ENCODE measurements at regions not wholly inside any gene's neighbourhood (a gene's known extent, or its start where the extent isn't known, plus 50 kb on each side); places are given as distances from the start of the nearest gene placed in this dataset.
"Not testable (repeated sequence)": the region's sequence is repeated elsewhere in the genome, so short reads cannot be mapped to it uniquely, and the experiment has no call there.

DNA sequence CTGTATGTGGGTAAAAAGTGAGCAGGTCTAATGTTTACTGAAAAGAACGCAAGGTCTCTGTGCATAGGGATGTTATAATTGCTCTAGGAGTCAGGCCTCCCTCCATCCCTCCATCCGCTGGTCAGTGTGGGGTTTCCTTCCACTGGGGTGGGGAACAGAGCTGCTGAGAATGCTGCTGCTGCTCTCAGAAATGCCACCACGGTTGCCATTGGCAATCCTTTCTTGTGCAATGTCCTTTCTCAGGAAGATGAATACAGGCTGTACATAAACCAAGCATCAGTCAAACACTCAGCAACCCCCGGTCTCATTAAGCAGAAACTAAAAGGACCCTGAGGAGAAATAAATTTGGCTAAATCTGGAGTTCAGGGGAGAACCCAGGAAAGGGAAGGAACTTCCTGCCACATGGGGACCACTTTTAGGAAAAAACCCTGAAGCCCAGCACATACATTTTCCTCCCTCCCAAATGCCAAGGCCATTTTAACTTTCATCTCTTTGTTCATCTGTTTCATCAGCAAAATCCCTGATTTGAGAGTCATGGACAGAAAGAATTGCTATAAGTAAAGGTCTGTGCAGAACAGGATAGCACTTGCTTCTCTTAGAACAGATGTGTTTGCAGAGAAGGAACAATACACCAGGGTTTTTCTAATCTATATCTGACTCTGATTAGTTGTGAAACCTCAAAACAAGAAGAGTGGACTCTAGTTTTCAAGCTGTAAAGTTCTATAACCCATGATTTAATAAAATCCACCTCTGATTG is 70.4 kb upstream of the SLC1A3 start:
- Histone ChIP-seq H3K4me3 (no peak overlapping the region), H3K27ac (no peak overlapping the region), H3K9me3 (ENCODE audit: low read depth) (no peaks in the 10 kb centered on the region), H3K27me3 (no peaks in the 10 kb centered on the region), H3K36me3 (no peaks in the 10 kb centered on the region), H3K4me1 (ENCODE audit: low read depth) (no peaks in the 10 kb centered on the region)
- TF ChIP-seq, protein P1, sequence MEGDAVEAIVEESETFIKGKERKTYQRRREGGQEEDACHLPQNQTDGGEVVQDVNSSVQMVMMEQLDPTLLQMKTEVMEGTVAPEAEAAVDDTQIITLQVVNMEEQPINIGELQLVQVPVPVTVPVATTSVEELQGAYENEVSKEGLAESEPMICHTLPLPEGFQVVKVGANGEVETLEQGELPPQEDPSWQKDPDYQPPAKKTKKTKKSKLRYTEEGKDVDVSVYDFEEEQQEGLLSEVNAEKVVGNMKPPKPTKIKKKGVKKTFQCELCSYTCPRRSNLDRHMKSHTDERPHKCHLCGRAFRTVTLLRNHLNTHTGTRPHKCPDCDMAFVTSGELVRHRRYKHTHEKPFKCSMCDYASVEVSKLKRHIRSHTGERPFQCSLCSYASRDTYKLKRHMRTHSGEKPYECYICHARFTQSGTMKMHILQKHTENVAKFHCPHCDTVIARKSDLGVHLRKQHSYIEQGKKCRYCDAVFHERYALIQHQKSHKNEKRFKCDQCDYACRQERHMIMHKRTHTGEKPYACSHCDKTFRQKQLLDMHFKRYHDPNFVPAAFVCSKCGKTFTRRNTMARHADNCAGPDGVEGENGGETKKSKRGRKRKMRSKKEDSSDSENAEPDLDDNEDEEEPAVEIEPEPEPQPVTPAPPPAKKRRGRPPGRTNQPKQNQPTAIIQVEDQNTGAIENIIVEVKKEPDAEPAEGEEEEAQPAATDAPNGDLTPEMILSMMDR (IDR thresholded peaks at IDR 0.05; ENCODE audit: low read depth, low read length) = no peak
- peak in 1 of 2 donors; percentile 13 for DNase-seq (ENCODE audit: low read depth in 1 of 2, low spot score in 1 of 2)

DNA sequence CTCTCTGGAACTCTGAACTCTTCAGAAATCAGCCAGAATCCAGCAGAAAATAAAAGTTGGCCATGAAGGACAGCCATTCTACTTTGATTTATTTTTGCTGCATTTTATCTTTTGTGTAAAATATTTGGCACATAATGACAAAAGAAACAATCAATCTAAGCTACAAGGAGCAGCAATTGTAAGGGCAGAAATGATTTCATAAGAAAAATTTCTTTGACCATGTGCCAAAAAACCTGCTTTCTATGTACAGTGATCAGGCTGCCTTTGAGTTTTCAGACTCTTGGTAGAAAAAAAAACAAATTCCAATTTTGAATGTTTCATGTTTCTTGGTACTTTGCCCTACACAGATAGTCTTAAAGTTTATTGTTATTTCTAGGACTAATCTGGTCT is 69.8 kb upstream of the SLC1A3 start:
- TF ChIP-seq, protein P1 (IDR thresholded peaks at IDR 0.05; ENCODE audit: low read depth, low read length) = no peak
- Histone ChIP-seq H3K4me1 (ENCODE audit: low read depth) (no peaks in the 10 kb centered on the region), H3K36me3 (no peaks in the 10 kb centered on the region), H3K4me3 (no peak overlapping the region), H3K27ac (no peak overlapping the region), H3K9me3 (ENCODE audit: low read depth) (no peaks in the 10 kb centered on the region), H3K27me3 (no peaks in the 10 kb centered on the region)
- DNase-seq (ENCODE audit: low read depth in 1 of 2, low spot score in 1 of 2) = peak in 1 of 2 donors; percentile 42

DNA sequence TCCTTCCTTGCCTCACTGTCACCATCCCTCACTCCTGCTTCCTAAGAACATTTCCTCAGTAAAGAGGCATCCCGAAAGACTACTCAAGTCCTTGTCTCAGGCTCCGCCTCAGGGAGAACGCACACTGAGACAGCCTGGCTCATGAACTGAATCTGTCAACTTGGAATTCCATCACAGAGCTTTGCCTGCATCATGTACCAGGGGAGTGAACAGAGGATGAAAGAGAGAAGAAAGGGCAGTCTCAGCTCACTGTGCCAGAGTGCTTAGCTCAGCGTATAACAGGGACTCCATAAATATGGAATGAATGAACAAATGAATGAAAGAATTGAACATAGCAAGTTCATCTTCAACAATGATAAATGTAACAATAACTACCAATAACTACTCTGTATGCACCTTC is 68.7 kb upstream of the SLC1A3 start:
- Histone ChIP-seq H3K4me3 (no peak overlapping the region), H3K36me3 (no peaks in the 10 kb centered on the region), H3K9me3 (ENCODE audit: low read depth) (no peaks in the 10 kb centered on the region), H3K27me3 (no peaks in the 10 kb centered on the region), H3K27ac (no peak overlapping the region), H3K4me1 (ENCODE audit: low read depth) (no peaks in the 10 kb centered on the region)
- peak in 1 of 2 donors; percentile 29 for DNase-seq (ENCODE audit: low read depth in 1 of 2, low spot score in 1 of 2)
- TF ChIP-seq, protein P1 (IDR thresholded peaks at IDR 0.05; ENCODE audit: low read depth, low read length) = no peak

DNA sequence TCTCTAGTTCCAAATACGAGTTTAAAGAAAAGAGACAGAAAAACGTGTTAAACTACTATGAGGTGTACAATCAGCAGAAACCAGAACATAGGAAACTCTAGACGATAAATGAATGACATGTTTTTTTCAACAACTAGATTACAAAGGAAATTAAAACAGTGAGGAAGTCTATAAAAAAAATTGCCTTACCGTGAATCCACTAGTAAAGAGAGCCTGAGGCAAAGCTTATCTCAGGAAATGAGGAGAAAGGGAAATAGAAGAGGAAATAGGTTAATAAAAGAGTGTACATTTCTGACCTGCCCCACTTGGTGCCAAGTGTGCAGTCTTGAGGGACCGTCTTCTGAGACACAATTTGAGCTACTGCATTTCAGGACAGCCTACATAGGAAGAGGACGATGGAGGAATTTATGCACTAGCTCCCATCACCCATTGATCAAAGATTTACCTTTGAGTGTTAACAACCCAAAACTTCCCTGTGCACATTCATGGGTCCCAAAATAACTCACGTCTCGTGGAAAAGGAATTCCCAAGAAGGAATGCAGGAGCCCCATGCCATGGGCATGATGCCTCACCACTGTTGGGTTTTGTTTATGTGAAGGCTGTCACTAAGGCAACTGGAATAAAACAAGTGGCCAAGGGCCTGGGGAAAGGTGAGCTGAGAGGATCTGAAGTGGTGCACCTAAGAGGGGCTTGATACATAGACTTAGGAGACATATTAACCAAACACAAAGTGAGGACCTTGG is 53.6 kb upstream of the SLC1A3 start:
- DNase-seq (ENCODE audit: low read depth in 1 of 2, low spot score in 1 of 2) = no peak
- Histone ChIP-seq H3K4me1 (ENCODE audit: low read depth) (no peaks in the 10 kb centered on the region), H3K36me3 (no peaks in the 10 kb centered on the region), H3K9me3 (ENCODE audit: low read depth) (no peaks in the 10 kb centered on the region), H3K27ac (no peak overlapping the region), H3K4me3 (no peak overlapping the region), H3K27me3 (no peaks in the 10 kb centered on the region)
- TF ChIP-seq, protein P1 (IDR thresholded peaks at IDR 0.05; ENCODE audit: low read depth, low read length) = no peak

DNA sequence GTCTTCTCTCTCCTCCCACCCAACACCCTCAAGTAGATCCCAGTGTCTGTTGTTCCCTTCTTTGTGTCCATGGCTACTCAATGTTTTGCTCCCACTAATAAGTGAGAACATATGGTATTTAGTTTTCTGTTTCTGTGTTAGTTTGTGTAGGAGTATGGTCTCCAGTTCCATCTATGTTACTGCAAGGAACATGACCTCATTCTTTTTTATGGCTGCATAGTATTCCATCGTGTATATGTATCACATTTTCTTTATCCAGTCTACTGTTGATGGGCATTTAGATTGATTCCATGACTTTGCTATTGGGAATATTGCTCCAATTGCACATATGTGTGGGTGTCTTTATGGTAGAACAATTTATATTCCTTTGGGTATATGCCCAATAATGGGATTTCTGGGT is 51.4 kb upstream of the SLC1A3 start:
- not testable (repeated sequence) for H3K9me3 ChIP-seq (ENCODE audit: low read depth); H3K4me3 ChIP-seq; DNase-seq (ENCODE audit: low read depth in 1 of 2, low spot score in 1 of 2); H3K4me1 ChIP-seq (ENCODE audit: low read depth); H3K27ac ChIP-seq; H3K27me3 ChIP-seq; H3K36me3 ChIP-seq
